ENCODE measurements at regions not wholly inside any gene's neighbourhood (a gene's known extent, or its start where the extent isn't known, plus 50 kb on each side); places are given as distances from the start of the nearest gene placed in this dataset.

DNA sequence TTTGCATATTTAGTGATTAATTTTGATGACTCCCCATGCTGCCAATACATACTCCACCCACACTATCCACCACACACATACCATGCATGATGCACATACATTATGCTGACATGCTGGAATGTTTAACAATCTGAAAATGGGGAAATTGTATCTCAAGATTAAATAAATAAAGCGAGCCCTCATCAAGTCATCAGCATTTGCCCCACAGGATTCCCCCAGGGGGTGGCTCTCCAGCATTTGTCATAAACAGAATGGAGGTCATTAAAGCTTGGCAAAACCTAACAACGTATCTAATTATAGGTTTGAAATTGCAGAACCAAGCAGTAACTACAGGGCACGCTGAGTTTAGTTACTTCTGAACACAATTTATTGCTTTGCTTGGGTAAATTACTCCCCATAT lies 141.2 kb upstream of the TACR1 start:
- Histone ChIP-seq H3K9me3 (no peaks in the 10 kb centered on the region), H3K4me3 (no peak overlapping the region), H3K36me3 (no peaks in the 10 kb centered on the region), H3K27ac (no peak overlapping the region), H3K4me1 (replicated peaks) (no peaks in the 10 kb centered on the region), H3K27me3 (replicated peaks; ENCODE audit: insufficient read depth) (no peaks in the 10 kb centered on the region)
- no peak for DNase-seq (ENCODE audit: low spot score)
- WGBS = 25% methylated on average over 3 of the region's 3 CpGs
- intact Hi-C loops (cut with DNase I) = no loop called here
- TF ChIP-seq, protein P1, sequence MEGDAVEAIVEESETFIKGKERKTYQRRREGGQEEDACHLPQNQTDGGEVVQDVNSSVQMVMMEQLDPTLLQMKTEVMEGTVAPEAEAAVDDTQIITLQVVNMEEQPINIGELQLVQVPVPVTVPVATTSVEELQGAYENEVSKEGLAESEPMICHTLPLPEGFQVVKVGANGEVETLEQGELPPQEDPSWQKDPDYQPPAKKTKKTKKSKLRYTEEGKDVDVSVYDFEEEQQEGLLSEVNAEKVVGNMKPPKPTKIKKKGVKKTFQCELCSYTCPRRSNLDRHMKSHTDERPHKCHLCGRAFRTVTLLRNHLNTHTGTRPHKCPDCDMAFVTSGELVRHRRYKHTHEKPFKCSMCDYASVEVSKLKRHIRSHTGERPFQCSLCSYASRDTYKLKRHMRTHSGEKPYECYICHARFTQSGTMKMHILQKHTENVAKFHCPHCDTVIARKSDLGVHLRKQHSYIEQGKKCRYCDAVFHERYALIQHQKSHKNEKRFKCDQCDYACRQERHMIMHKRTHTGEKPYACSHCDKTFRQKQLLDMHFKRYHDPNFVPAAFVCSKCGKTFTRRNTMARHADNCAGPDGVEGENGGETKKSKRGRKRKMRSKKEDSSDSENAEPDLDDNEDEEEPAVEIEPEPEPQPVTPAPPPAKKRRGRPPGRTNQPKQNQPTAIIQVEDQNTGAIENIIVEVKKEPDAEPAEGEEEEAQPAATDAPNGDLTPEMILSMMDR (IDR thresholded peaks at IDR 0.05) = no peak

DNA sequence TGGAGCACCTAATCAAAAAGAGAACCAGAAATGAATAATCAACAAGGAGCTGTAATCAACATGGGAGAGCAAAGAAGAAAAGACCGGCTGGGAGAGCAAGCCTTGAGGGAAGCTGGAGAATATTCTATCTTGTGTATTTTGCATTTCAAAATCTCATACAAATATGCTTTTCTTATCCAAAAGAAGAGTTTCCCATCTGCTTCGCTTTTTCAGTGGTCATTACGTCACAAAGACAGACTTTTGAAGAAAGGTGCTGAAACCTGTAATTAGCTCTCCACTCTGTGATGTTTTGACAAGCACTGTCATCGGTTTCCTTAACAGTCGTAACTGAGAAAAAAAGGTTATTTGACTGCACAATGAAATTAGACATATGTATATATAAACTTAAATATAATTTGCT lies 139.1 kb upstream of the TACR1 start:
- Histone ChIP-seq H3K27me3 (replicated peaks; ENCODE audit: insufficient read depth) (no peaks in the 10 kb centered on the region), H3K9me3 (no peaks in the 10 kb centered on the region), H3K4me1 (replicated peaks) (no peaks in the 10 kb centered on the region), H3K36me3 (no peaks in the 10 kb centered on the region), H3K4me3 (no peak overlapping the region), H3K27ac (no peak overlapping the region)
- no peak for DNase-seq (ENCODE audit: low spot score)
- TF ChIP-seq POLR2A (IDR thresholded peaks at IDR 0.05) = no peak
- TF ChIP-seq, protein P1 (IDR thresholded peaks at IDR 0.05) = no peak
- intact Hi-C loops (cut with DNase I) = no loop called here
- WGBS = 74% methylated on average over 5 of the region's 5 CpGs

DNA sequence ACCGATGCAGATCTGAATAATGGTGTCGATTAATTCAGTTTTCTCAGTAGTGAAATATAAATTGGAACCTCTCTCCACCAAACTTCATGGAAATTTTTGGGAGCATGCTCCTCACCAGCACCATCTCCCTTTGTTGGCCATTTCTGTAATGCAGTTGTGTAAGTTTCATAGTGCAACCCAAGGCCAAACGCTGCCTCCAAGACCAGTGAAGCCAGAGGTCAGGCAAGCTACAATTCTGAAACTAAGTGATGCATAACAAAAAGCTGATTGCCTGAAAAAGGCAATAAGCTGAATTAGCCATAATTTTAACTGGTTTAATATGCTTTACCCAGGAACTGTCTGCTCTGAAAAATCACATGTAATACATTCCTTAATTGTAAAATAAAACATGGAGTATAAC lies 138.3 kb upstream of the TACR1 start:
- no peak overlapping the region for H3K27ac ChIP-seq
- WGBS = 91% methylated on average over 3 of the region's 3 CpGs
- H3K36me3 ChIP-seq = no peaks in the 10 kb centered on the region
- intact Hi-C loops (cut with DNase I) = no loop called here
- H3K4me3 ChIP-seq = no peak overlapping the region
- H3K4me1 ChIP-seq (replicated peaks) = no peaks in the 10 kb centered on the region
- H3K27me3 ChIP-seq (replicated peaks; ENCODE audit: insufficient read depth) = no peaks in the 10 kb centered on the region
- TF ChIP-seq POLR2AphosphoS5 (IDR thresholded peaks at IDR 0.05) = no peak
- TF ChIP-seq, protein P1 (IDR thresholded peaks at IDR 0.05) = no peak
- no peak for TF ChIP-seq POLR2A (IDR thresholded peaks at IDR 0.05)
- no peaks in the 10 kb centered on the region for H3K9me3 ChIP-seq
- DNase-seq (ENCODE audit: low spot score) = no peak

GRCh38 chr2:75337016-75337415 lies 137.7 kb upstream of the TACR1 start:
- DNase-seq (ENCODE audit: low spot score) = no peak
- Histone ChIP-seq H3K27me3 (replicated peaks; ENCODE audit: insufficient read depth) (no peaks in the 10 kb centered on the region), H3K4me1 (replicated peaks) (no peaks in the 10 kb centered on the region), H3K36me3 (no peaks in the 10 kb centered on the region), H3K9me3 (no peaks in the 10 kb centered on the region), H3K4me3 (no peak overlapping the region), H3K27ac (no peak overlapping the region)
- WGBS = 77% methylated on average over 5 of the region's 5 CpGs
- TF ChIP-seq POLR2AphosphoS5 (IDR thresholded peaks at IDR 0.05) = no peak
- TF ChIP-seq, protein P1 (IDR thresholded peaks at IDR 0.05) = no peak
- intact Hi-C loops (cut with DNase I) = no loop called here

GRCh38 chr2:75336451-75336850 lies 137.1 kb upstream of the TACR1 start:
- Histone ChIP-seq H3K4me1 (replicated peaks) (no peaks in the 10 kb centered on the region), H3K4me3 (no peak overlapping the region), H3K27me3 (replicated peaks; ENCODE audit: insufficient read depth) (no peaks in the 10 kb centered on the region), H3K36me3 (no peaks in the 10 kb centered on the region), H3K27ac (no peak overlapping the region), H3K9me3 (no peaks in the 10 kb centered on the region)
- 74% methylated on average over 3 of the region's 3 CpGs for WGBS
- TF ChIP-seq POLR2A (IDR thresholded peaks at IDR 0.05) (no peak), POLR2AphosphoS5 (IDR thresholded peaks at IDR 0.05) (no peak)
- TF ChIP-seq, protein P1 (IDR thresholded peaks at IDR 0.05) = no peak
- intact Hi-C loops (cut with DNase I) = no loop called here
- DNase-seq (ENCODE audit: low spot score) = no peak
